ENCODE measurements at regions not wholly inside any gene's neighbourhood (a gene's known extent, or its start where the extent isn't known, plus 50 kb on each side); places are given as distances from the start of the nearest gene placed in this dataset.

- TF ChIP-seq POLR2A (IDR thresholded peaks at IDR 0.05; ENCODE audit: low read length), result no peak
- TF ChIP-seq JUN (IDR thresholded peaks at IDR 0.05), result no peak
- TF ChIP-seq CTCF (IDR thresholded peaks at IDR 0.05), result no peak
- TF ChIP-seq HOXA7 (CRISPR knock-in tag; IDR thresholded peaks at IDR 0.05), result no peak
Measured at GRCh38 chr19:31595521-31595920, 246.3 kb upstream of the TSHZ3 start.

Measured in A549 (cell line).